ENCODE measurements at regions not wholly inside any gene's neighbourhood (a gene's known extent, or its start where the extent isn't known, plus 50 kb on each side); places are given as distances from the start of the nearest gene placed in this dataset.

DNA sequence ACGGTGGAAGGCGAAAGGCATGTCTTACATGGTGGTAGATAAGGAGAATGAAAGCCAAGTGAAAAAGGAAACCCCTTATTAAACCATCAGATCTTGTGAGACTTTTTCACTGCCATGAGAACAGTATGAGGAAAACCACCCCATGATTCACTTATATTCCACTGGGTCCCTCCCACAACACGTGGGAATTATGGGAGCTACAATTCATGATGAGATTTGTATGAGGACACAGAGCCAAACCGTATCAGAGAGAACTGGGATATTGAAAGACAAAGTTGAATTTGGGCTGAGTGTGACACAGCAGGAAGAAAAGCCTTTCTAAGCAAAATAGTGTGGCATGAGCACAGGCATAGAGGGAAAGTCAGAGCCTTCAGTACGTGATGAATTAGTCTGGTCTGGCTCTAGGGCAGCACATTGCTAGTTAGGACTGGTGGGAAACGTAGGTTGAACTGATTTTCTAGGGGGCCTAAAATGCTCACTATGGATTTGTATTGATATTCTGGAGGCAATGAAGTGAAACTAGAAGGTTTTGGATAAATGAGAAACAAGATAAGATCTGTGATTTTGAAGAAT is 84.8 kb upstream of the RND3 start:
- Histone ChIP-seq H3K27ac (no peak overlapping the region), H3K9me3 (no peaks in the 10 kb centered on the region), H3K4me1 (no peaks in the 10 kb centered on the region), H3K27me3 (ENCODE audit: low read depth) (no peaks in the 10 kb centered on the region), H3K36me3 (no peaks in the 10 kb centered on the region), H3K4me3 (no peak overlapping the region)
- intact Hi-C loops (cut with DNase I): no loop called here
- TF ChIP-seq, protein P1, sequence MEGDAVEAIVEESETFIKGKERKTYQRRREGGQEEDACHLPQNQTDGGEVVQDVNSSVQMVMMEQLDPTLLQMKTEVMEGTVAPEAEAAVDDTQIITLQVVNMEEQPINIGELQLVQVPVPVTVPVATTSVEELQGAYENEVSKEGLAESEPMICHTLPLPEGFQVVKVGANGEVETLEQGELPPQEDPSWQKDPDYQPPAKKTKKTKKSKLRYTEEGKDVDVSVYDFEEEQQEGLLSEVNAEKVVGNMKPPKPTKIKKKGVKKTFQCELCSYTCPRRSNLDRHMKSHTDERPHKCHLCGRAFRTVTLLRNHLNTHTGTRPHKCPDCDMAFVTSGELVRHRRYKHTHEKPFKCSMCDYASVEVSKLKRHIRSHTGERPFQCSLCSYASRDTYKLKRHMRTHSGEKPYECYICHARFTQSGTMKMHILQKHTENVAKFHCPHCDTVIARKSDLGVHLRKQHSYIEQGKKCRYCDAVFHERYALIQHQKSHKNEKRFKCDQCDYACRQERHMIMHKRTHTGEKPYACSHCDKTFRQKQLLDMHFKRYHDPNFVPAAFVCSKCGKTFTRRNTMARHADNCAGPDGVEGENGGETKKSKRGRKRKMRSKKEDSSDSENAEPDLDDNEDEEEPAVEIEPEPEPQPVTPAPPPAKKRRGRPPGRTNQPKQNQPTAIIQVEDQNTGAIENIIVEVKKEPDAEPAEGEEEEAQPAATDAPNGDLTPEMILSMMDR (IDR thresholded peaks at IDR 0.05): no peak
- DNase-seq (no peak), ATAC-seq (no peak)

DNA sequence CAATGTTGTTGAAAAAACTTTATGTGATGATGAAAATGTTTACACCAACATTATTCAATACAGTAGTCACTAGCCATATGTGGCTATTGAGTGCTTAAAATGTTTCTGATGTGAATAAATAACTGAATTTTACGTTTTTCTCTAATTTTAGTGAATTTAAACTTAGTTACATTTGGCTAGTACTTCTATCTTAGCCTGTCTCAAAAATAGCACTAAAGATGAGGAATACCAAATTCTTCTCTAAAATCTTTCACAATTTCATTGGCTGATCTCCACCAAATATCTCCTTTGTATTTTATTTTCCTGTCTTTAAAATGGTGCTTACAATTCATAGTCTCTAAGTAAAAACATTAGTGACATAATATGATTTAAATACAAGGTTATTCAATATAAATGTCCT is 83.7 kb upstream of the RND3 start:
- no peaks in the 10 kb centered on the region for H3K4me1 ChIP-seq
- H3K27me3 ChIP-seq (ENCODE audit: low read depth): no peaks in the 10 kb centered on the region
- no peaks in the 10 kb centered on the region for H3K9me3 ChIP-seq
- DNase-seq (no peak), ATAC-seq (no peak)
- H3K4me3 ChIP-seq: no peak overlapping the region
- intact Hi-C loops (cut with DNase I): no loop called here
- TF ChIP-seq, protein P1 (IDR thresholded peaks at IDR 0.05): no peak
- H3K36me3 ChIP-seq: no peaks in the 10 kb centered on the region
- H3K27ac ChIP-seq: no peak overlapping the region

DNA sequence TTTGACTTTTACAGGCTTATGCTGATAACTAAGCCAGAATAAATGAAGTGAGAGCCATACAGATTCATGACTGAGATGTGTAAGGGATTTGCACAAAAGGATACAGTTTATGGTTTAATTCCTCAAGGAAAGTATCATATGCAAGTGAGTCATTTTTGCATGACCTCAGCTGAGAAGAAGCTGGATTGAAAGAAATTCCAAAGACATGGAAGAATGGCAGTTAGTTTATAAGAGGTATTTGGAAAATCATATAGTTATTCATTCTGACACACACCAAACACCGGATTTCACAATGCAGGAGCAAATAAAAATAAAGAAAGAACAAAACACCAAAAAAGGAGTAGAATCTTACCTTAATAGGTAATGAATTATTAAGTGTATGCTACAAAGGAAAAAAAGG is 83.2 kb upstream of the RND3 start:
- Histone ChIP-seq H3K27ac (no peak overlapping the region), H3K36me3 (no peaks in the 10 kb centered on the region), H3K27me3 (ENCODE audit: low read depth) (no peaks in the 10 kb centered on the region), H3K9me3 (no peaks in the 10 kb centered on the region), H3K4me3 (no peak overlapping the region), H3K4me1 (no peaks in the 10 kb centered on the region)
- intact Hi-C loops (cut with DNase I): no loop called here
- DNase-seq (no peak), ATAC-seq (no peak)
- TF ChIP-seq, protein P1 (IDR thresholded peaks at IDR 0.05): no peak

GRCh38 chr2:150569761-150570160 is 82.3 kb upstream of the RND3 start:
- TF ChIP-seq, protein P1 (IDR thresholded peaks at IDR 0.05): no peak
- Histone ChIP-seq H3K27me3 (ENCODE audit: low read depth) (no peaks in the 10 kb centered on the region), H3K36me3 (no peaks in the 10 kb centered on the region), H3K27ac (no peak overlapping the region), H3K4me3 (no peak overlapping the region), H3K4me1 (no peaks in the 10 kb centered on the region), H3K9me3 (no peaks in the 10 kb centered on the region)
- intact Hi-C loops (cut with DNase I): no loop called here
- ATAC-seq: no peak
- no peak for DNase-seq

- no peak overlapping the region for H3K4me3 ChIP-seq
- H3K27me3 ChIP-seq (ENCODE audit: low read depth): no peaks in the 10 kb centered on the region
- TF ChIP-seq, protein P1 (IDR thresholded peaks at IDR 0.05): no peak
- DNase-seq: no peak
- no peaks in the 10 kb centered on the region for H3K4me1 ChIP-seq
- H3K9me3 ChIP-seq: no peaks in the 10 kb centered on the region
- H3K36me3 ChIP-seq: no peaks in the 10 kb centered on the region
- ATAC-seq: no peak
- H3K27ac ChIP-seq: no peak overlapping the region
- intact Hi-C loops (cut with DNase I): no loop called here
Observed at GRCh38 chr2:150567771-150568301, 80.4 kb upstream of the RND3 start.

Data from lower lobe of right lung (tissue), 2 donors.